G401 (cell line): ENCODE measurements at regions not wholly inside any gene's neighbourhood (a gene's known extent, or its start where the extent isn't known, plus 50 kb on each side); places are given as distances from the start of the nearest gene placed in this dataset.
"Not testable (repeated sequence)": the region's sequence is repeated elsewhere in the genome, so short reads cannot be mapped to it uniquely, and the experiment has no call there.

Experiments used
- DNase-seq: peaks from one replicate; pipeline ENCODE4 v3.0.0-alpha.2; 2015; ENCODE audit warnings: low spot score
- in situ Hi-C: cut with HindIII; loops from 2 replicates; pipeline ENCODE4 v1.10.0; 2016; ENCODE audit warnings: low sequenced_read_pairs, mixed read lengths

- no peak for DNase-seq
- in situ Hi-C loops: no loop called here
Measured at GRCh38 chr7:12921751-12922345, 234.4 kb downstream of the ARL4A start.

- DNase-seq: no peak
- in situ Hi-C loops: no loop called here
Measured at GRCh38 chr7:12923971-12924370, 236.5 kb downstream of the ARL4A start.

- in situ Hi-C loops: no loop called here
- peak; percentile 5 for DNase-seq
Measured at GRCh38 chr7:12926206-12926605, 238.8 kb downstream of the ARL4A start.

GRCh38 chr7:12927635-12928434, 240.4 kb downstream of the ARL4A start:
- no peak for DNase-seq
- in situ Hi-C loops: no loop called here

- DNase-seq: no peak
- in situ Hi-C loops: no loop called here
Measured at GRCh38 chr7:12929476-12930140, 242.2 kb downstream of the ARL4A start.

GRCh38 chr7:12930534-12930933, 243.1 kb downstream of the ARL4A start:
- DNase-seq: no peak
- in situ Hi-C loops: no loop called here

- in situ Hi-C loops, DNase-seq: not testable (repeated sequence)
Measured at GRCh38 chr7:12931465-12931864, 244.0 kb downstream of the ARL4A start.

- DNase-seq: no peak
- in situ Hi-C loops: no loop called here
Measured at GRCh38 chr7:12939694-12940093, 252.3 kb downstream of the ARL4A start.

GRCh38 chr7:12941512-12941911, 254.1 kb downstream of the ARL4A start:
- DNase-seq: no peak
- in situ Hi-C loops: no loop called here

- no peak for DNase-seq
- in situ Hi-C loops: no loop called here
Measured at GRCh38 chr7:12942609-12943008, 255.2 kb downstream of the ARL4A start.

- in situ Hi-C loops: no loop called here
- DNase-seq: no peak
Measured at GRCh38 chr7:12943781-12944180, 256.3 kb downstream of the ARL4A start.

- in situ Hi-C loops: no loop called here
- DNase-seq: no peak
Measured at GRCh38 chr7:12945901-12946300, 258.5 kb downstream of the ARL4A start.

- no peak for DNase-seq
- in situ Hi-C loops: no loop called here
Measured at GRCh38 chr7:12947465-12947864, 260.0 kb downstream of the ARL4A start.

GRCh38 chr7:12949060-12949931, 261.9 kb downstream of the ARL4A start:
- in situ Hi-C loops: no loop called here
- no peak for DNase-seq

GRCh38 chr7:12951397-12951801, 264.0 kb downstream of the ARL4A start:
- in situ Hi-C loops: no loop called here
- no peak for DNase-seq

- in situ Hi-C loops: no loop called here
- no peak for DNase-seq
Measured at GRCh38 chr7:12954380-12955033, 267.1 kb downstream of the ARL4A start.

GRCh38 chr7:12957487-12957886, 270.1 kb downstream of the ARL4A start:
- DNase-seq: no peak
- in situ Hi-C loops: no loop called here

- DNase-seq: no peak
- in situ Hi-C loops: no loop called here
Measured at GRCh38 chr7:12961910-12962480, 274.6 kb downstream of the ARL4A start.

GRCh38 chr7:12963435-12963834, 276.0 kb downstream of the ARL4A start:
- no peak for DNase-seq
- in situ Hi-C loops: no loop called here
